HG03342 (cell line): ENCODE measurements at regions not wholly inside any gene's neighbourhood (a gene's known extent, or its start where the extent isn't known, plus 50 kb on each side); places are given as distances from the start of the nearest gene placed in this dataset.
"Not testable (repeated sequence)": the region's sequence is repeated elsewhere in the genome, so short reads cannot be mapped to it uniquely, and the experiment has no call there.

Source experiments
- ATAC-seq: cut with Tn5 transposase; IDR thresholded peaks from one replicate; pipeline ENCODE4 v1.9.1; 2021; ENCODE audit warnings: mild to moderate bottlenecking, moderate library complexity; ENCODE audit not compliant: unreplicated experiment

DNA sequence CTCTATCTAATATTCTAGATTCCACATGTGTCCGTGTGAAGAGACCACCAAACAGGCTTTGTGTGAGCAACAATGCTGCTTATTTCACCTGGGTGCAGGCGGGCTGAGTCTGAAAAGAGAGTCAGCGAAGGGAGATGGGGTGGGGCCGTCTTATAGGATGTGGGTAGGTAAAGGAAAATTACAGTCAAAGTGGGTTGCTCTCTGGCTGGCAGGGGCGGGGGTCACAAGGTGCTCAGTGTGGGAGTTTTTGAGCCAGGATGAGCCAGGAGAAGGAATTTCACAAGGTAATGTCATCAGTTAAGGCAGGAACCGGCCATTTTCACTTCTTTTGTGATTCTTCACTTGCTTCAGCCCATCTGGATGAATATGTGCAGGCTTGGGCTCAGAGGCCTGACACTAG, 779.3 kb downstream of the RNF144A start:
- ATAC-seq = not testable (repeated sequence)

DNA sequence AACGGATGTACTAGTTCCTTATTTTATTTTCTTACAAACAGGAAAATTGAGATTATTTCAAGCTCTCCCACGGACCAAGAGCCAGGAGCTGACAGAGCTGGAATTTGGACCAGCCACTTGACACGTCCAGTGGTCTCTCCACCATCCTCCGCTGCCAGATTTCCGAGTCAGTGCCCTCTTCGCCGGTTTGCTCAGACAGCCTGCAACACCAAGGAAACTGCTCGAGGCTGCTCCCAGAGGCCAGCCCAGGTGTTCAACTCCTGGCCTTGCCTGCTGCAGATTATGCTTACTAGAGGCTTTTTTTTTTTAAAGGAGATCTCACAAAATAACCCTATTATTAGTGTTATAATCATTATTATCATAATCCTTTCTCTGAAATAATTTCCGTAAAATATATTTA, 779.8 kb downstream of the RNF144A start:
- no peak for ATAC-seq

DNA sequence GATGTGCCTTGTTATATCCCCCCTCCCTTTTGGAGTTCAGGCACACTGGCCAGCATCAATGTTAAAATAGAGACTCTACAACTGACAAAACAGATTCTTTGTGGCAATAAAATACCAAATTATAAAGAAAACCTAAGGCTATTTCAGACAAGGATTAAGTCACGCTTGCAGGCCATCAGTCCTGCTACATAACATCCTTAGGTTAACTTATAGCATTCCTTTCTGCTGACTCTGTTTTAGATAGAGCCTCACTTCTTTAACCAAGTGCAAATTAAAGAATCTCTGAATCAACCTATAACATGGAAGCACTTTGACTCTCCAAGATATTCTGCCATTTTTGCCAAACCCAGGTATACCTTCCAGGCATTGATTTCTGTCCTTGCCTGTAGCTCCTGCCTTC, 784.6 kb downstream of the RNF144A start:
- no peak for ATAC-seq

DNA sequence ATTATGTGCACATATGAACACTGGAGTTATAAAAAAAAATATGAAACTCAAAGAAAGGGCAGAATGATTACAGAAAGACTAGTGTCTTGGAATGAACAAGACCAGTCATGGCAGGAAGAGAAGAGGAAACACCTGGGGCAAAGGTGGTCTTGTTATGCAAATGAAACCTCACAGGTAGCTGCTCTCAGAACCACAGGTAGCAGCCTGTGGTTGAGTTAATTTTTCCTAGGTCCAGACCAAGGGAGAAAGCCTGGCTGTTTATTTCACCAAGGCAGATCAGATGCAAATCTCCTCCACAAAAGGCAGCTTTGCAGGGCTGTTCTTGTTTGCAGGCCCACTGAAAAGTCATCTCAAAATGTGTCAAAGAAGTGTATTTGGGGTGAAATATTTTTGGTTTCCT, 785.8 kb downstream of the RNF144A start:
- no peak for ATAC-seq

DNA sequence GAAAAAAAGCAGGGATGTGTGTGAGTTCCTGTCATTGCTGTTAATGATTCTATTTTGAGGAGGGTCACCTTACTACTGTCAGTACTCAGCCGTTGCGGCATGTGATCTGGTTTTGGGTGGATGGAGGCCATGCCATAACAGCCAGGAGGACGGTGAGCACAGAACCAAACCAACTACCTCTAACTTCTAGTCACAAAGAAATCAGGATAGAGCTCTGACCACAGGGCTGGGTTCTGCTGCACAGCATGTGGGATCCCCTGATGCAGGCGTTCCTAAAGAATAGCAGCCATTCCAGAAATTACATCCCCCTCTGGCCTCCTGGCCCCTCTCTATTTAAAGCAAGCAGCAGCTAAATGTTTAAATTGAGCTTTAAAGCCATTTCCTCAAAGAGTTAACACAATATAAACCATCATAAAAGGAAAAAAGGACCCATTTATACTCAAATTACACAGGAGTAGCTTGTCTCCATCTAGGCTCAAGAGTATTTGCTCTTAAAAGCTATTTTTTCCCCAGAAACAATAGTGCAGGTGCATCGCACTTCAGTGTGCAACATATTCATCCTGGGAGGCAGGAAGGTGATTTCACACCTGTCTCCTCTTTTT, 786.4 kb downstream of the RNF144A start:
- no peak for ATAC-seq

DNA sequence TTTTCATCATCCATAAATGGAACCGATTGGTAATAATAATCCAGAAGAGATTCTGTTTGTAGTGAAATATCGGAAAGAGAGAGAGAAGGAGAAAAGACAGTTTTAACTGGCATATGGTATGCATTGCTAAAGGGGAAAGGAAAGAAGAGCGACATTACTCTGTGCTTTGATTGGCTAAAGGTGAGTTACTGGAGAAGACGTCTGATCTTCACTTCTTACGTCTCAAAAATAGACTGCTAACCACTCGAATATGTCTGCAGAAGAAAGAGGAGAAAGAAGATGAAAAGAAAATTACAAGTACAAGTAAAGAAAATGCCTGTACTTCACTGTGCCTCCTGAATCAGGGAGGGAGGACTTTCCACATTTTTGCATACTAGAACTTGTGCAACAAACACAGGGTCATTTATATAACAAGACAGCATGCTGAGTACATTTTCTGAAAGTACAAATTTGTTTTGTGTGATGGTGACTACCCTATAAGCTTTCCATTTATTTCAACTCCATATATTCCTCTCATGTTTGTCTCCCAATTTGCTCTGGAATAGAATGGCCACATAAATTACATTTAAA, 787.2 kb downstream of the RNF144A start:
- ATAC-seq = no peak

DNA sequence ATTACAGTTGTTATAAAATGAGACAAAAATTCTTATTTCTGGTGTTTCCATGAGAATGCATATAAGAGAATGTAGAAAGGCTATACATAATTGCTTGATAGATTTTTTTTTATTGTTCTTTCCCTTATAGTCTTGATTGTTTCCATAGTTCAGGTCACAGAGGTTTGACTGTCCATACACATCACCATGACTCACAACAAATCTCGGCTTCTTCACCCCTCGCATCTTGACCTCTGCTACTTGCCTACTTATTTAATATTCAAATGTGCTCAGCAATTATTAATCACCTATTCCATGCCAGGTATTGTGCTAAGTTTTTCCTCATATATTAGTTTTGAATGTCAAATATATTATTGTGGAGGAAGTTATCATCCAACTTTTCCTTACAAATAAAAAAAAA, 789.6 kb downstream of the RNF144A start:
- ATAC-seq = no peak

DNA sequence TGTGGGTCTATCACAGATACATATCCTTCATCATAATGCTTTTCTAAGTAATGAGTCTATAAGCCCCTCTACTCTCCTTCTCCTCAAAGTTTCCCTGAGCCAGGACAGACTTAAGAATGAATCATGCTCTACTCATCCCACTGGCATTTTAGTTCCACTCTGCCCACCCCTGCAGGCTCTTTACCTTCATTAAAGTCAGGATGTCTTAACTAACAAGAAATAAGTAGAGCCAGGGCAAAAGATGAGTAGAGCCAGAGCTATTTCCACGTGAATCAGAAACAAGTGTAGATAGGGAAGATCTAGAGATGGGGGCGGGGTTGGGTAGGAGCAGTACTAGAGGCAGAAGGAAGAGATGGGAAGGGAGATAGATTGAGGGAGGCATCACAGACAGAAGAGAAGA, 790.5 kb downstream of the RNF144A start:
- no peak for ATAC-seq

DNA sequence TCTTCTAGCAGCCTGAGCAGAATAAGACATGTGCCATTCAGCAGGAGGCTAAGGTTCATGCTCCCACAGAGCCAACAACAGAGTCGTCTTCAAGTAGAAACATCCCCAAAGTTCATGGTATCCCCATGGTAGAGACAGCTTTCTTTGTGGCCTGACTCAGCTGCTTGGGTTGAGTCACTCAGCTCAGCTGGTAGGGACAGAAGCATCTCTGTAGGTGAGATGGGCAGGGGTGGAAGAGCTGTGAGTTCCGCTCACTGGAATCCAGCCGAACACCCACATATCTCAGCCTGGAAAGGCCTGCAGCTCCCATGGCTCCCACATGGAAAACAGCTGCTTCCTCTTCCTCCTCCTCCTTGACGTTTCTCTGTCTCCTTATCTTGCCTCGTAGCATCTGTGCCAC, 792.7 kb downstream of the RNF144A start:
- no peak for ATAC-seq

DNA sequence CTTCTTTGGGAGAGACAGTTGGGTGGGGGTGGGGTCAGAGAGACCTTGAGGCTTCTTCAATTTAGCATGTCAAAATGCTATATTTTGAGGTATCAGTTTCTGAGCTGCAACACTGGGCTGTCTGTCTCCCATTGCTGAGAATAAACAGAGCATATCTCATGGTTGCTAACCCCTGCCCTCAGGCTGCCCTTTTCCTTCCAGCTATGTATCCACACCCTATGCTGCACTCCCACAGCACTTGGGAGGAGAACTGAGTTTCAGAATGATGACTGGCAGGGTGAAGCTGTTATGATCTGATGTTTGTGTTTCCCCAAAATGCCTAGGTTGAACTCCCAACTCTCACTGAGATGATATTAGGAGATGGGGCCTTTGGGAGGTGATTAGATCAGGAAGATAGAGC, 794.0 kb downstream of the RNF144A start:
- no peak for ATAC-seq

DNA sequence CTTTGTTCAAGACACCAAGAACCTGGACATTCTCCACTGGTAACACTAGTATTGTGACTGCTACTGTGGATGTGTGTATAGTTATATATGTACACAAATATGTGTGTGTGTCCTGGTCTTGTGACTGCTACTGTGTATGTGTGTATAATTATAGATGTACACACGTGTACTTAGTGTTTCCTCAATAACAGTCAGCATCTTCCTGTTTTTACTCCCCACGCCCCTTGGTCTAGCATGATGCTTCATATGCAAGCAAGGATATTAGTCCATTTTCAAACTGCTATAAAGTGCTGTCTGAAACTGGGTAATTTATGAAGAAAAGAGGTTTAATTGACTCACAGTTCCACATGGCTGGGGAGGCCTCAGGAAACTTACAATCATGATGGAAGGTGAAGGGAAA, 802.7 kb downstream of the RNF144A start:
- ATAC-seq = no peak

DNA sequence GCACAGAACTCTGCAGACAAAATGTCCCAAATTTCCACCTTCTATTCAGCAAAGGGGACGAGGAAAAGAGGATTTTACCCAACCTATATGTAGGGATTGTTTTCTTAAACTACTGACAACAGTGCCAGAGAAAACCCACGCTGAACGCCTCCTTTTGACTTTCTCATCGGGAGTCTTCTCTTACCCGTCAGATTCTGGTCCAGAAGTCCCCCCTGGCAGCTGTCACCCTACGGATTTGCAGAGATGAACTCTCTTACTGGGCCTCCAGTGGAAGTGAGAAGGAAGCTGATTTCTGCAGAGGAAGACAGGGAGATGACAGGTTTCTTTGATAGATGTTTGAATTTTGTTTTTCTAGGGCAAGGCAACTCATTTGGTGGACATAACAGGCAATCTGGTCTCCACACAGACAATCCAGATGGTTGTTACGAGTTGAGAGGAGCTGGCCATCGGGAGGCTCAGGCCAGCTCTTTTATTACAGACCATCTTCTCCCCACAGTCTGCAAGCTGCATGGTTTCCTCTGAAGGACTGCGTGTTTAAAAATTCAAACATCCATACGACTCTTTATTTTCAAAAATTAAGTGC, 804.3 kb downstream of the RNF144A start:
- ATAC-seq = no peak

DNA sequence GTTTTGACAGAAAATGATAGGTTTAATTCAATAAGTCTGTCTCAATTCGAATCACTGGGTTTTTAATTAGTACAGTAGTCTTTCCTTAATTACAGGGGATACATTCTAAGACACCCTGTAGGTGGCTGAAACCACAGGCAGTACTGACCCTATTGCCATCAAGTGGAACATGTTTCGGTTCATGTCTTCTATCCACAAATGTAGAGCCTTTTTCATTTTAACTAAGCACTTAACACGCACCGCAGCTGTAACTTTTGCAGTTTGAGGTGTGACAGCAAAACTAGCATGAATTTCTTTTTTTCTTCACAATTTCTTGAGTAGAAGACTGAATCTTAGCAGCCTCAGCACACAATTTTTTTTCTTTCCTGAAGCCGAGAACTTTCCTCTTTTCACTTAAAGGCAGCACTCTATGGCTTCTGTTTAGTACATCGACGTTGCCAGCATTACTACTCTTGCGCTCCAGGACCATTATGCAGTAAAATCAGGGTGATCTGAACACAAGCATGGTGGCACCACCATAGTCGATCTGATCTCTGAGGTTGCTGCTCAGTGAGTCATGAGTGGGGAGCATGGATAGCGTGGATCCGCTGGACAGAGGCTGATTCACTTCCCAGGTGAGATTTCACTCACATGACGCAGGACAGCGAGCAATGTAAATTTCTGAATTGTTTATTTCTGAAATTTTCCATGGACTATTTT, 805.1 kb downstream of the RNF144A start:
- ATAC-seq = no peak

DNA sequence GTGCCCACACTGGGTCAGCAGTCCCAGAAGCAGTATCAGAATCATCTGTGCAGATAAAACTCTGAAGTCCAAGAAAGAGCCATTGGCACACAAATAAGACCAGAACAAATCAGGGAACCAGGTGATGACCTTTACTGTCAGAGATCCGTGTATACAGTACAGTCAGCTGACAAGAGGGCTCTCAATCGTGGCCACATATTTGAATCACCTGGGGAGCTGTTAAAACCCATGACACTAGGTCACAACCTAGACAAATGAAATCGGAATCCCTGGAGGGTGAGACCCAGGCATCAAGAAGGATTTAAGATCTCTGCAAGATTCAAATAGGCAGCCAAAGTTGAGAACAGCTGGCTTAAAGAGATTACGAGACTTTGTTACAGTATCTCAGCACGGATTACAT, 807.1 kb downstream of the RNF144A start:
- no peak for ATAC-seq

DNA sequence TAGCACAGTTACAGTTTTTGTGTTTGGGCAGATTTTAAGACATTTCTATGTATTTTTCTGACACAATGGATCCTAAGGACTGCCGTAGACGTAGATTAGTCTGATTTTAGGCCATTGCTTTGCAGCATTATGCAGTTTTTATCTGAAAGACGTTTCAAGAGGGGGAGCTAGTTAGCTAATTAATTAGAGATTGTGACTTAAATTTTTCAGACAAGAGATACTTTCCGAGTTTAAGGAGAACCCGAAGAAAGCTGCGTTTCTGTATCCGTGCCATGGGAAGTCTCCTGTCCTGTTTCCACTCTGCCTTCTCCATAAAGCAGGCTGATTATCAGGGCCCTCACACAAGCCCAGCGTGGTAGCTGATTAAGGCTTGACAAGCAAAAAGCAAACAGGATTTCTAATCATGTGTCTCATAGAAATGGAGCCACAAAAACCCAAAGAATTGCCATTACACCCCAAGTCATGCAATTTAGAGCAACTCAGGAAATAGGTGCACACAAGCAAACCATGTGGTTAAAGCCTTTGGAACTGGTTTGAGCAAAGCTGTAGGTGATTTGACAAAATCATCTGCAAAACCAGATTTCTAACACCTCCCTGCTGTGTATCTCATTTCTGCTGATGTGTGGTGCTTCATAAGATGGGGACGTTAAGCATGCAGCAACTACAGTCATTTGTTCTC, 808.1 kb downstream of the RNF144A start:
- no peak for ATAC-seq

DNA sequence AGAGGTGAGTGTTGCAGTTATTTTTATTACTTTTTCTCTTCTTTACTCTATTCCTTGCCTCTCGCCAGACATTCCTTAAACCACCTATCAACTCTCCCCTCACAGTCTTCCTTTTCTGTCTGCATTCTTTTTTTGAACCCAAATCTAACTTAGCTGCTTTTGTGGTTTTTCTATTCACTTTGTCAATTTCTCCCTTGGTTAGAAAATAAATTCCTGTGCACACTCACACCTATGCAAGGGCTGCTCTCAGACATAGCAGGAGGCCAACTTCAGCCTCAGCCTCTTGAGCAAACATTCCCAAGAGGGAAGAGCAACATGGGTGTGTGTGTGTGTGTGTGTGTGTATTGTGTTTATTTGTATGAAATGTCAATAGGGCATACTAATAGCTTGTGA, 808.6 kb downstream of the RNF144A start:
- no peak for ATAC-seq

DNA sequence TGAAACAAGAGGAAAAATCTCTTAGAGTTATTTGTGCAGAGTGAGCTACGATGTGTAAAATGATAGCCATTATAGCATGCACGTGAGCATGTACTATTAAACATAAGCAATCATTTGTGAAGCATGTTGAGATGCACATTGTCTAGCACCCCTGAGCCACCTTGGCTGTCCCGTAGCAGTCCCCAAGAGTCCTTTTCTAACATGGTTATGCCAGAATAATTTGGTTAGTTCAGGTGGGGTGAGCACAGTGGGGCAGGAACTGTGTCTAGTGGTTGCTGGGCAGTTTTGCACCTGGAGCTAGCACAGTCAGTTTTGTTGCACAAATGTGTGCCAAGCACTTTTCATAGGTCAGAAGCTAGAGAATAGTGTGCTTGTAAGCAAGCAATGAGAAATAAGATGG, 809.8 kb downstream of the RNF144A start:
- ATAC-seq = no peak

DNA sequence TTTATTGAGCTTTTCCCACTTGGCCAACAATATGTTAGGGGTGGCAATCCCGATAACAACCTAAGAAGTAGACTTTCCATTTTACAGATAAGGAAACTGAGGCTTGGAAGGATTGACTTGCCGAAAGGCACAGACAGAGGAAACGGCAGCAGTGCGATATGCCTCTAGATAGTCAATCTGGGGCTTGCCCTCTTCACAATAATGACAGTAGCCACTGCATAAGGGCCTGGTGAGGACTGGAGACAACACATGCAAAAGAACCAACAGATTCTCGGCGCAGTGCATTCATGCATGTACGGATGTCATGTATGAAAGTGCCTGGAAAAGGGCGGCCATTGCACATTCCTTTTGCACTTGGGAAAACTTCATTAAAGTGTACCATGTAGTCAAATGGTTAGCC, 811.2 kb downstream of the RNF144A start:
- ATAC-seq = no peak

DNA sequence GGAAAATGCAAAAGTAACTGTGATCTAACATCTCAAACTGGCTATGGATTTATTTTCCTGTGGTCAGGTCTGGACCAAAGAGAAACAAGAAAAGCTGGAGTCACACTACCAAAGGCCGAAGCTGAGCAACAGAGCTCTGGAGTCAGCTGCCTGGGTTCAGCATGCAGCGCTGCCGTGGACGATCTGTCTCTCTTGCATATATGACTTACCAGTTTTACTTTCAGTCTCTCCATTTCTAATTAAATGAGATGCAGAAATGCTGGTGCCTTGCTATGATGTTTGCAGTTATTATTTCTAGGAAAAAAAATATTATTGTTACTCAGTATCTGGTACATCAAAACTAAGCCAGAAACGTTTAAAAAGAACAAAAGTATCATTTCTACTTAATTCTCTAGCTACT, 813.2 kb downstream of the RNF144A start:
- ATAC-seq = no peak

DNA sequence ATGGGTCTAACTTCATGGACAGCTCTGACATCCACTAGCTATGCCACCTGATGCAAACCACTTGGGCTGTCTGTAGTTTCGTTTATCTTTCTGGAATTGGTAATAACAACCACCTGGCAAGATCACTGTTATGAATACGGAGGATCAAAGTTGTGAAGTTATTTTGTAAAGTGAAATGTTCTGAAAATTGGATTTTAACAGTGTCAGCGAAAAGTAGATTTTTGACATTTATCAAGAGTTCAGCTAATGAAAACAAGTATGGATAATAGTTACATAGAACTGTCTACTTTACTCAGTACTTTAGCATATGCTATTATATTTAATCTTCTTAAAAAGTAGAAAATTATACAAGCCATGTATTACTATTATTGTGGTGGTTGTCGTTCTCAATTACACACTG, 813.8 kb downstream of the RNF144A start:
- no peak for ATAC-seq

DNA sequence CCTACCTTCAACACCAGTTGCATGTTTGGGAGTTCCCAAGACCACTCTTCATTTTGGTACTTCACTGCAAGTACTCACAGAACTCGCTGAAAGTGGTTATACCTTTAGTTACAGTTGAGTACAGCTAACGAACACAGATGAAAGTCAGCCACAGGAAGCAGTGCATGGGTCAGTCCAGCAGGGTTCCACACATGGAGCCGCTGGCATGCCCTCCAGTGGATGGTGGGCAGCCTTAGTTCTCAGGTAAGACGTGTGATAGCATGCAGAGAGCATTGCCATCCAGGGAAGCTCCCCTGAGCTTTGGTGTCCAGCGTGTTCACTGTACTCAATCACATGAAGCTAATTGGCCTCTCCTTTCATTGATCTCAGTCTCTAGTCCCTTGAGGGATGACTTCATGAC, 815.3 kb downstream of the RNF144A start:
- ATAC-seq = no peak
